ENCODE measurements at regions not wholly inside any gene's neighbourhood (a gene's known extent, or its start where the extent isn't known, plus 50 kb on each side); places are given as distances from the start of the nearest gene placed in this dataset.

DNA sequence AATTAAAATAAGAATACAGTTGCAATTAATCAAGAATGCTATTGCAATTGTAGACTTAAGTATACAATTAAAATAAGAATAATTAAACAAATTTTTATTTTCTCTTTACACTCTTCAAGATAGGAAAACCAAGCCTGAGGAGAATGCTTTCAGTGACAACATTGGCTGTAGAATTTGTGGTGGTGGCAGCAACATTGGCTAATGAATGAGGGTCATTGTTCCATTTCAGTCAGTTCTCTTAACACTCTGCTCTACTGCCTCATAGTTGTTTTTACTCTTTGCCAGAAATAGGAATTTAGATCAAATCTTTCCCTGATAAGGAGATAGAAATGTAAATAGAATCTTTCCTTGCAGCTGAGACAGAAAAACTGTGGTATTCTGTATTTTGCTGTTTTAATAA, 391.6 kb downstream of the PCDH20 start:
- ChIA-PET POLR2A (no interaction called here), CTCF (no interaction called here)

DNA sequence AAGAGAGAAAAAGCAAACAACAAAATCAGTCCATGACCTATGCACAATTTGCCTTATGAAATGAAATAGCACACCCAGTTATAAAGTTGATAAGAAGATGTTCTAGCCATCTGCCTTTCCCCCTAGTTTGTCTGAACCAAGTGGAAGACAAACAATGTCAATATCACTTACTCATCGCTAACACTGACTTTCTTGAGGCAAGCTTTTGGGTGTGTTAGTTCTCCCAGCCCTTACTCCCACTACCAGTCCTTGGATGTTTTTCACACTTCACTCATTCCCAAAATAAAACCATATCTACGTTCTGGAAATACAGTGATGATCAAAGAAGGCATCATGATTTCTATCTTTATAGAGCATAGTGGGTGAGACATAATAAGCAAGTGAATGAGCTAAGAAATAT, 393.8 kb downstream of the PCDH20 start:
- DNase-seq (ENCODE audit: extremely low spot score) = no peak
- CTCF ChIA-PET = no interaction called here
- POLR2A ChIA-PET = no interaction called here
- TF ChIP-seq FOXA1 (IDR thresholded peaks at IDR 0.05) = no peak
- TF ChIP-seq LEF1 (IDR thresholded peaks at IDR 0.05; ENCODE audit: borderline replicate concordance) = no peak
- TF ChIP-seq HDGF (IDR thresholded peaks at IDR 0.05; ENCODE audit: borderline replicate concordance) = no peak
- no peak for TF ChIP-seq ARNT (IDR thresholded peaks at IDR 0.05)
- TF ChIP-seq NFRKB (IDR thresholded peaks at IDR 0.05) = no peak
- no peak for TF ChIP-seq FOXM1 (IDR thresholded peaks at IDR 0.05; ENCODE audit: borderline replicate concordance)
- no peak for TF ChIP-seq SP1 (IDR thresholded peaks at IDR 0.05)
- TF ChIP-seq SUZ12 (IDR thresholded peaks at IDR 0.05) = no peak
- TF ChIP-seq L3MBTL2 (conservative IDR thresholded peaks at IDR 0.05) = no peak

More for the DNA sequence above, 391.6 kb downstream of the PCDH20 start:
- no peak for TF ChIP-seq TARDBP (IDR thresholded peaks at IDR 0.05)
- TF ChIP-seq ARNT (IDR thresholded peaks at IDR 0.05) = no peak
- TF ChIP-seq SP1 (IDR thresholded peaks at IDR 0.05) = no peak
- TF ChIP-seq HDGF (IDR thresholded peaks at IDR 0.05; ENCODE audit: borderline replicate concordance) = no peak
- TF ChIP-seq SUZ12 (IDR thresholded peaks at IDR 0.05) = no peak
- no peak for TF ChIP-seq BHLHE40 (IDR thresholded peaks at IDR 0.05; ENCODE audit: borderline replicate concordance)
- no peak for TF ChIP-seq ELF4 (IDR thresholded peaks at IDR 0.05)
- TF ChIP-seq FOXK2 (IDR thresholded peaks at IDR 0.05) = no peak
- TF ChIP-seq NFRKB (IDR thresholded peaks at IDR 0.05) = no peak
- TF ChIP-seq FOXA1 (IDR thresholded peaks at IDR 0.05) = no peak
- TF ChIP-seq FOXM1 (IDR thresholded peaks at IDR 0.05; ENCODE audit: borderline replicate concordance) = no peak
- no peak for TF ChIP-seq ZNF384 (IDR thresholded peaks at IDR 0.05)
- TF ChIP-seq, protein P1, sequence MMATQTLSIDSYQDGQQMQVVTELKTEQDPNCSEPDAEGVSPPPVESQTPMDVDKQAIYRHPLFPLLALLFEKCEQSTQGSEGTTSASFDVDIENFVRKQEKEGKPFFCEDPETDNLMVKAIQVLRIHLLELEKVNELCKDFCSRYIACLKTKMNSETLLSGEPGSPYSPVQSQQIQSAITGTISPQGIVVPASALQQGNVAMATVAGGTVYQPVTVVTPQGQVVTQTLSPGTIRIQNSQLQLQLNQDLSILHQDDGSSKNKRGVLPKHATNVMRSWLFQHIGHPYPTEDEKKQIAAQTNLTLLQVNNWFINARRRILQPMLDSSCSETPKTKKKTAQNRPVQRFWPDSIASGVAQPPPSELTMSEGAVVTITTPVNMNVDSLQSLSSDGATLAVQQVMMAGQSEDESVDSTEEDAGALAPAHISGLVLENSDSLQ (IDR thresholded peaks at IDR 0.05) = no peak
- no peak for TF ChIP-seq L3MBTL2 (conservative IDR thresholded peaks at IDR 0.05)
- TF ChIP-seq CTBP1 (IDR thresholded peaks at IDR 0.05; ENCODE audit: borderline replicate concordance) = no peak
- TF ChIP-seq LEF1 (IDR thresholded peaks at IDR 0.05; ENCODE audit: borderline replicate concordance) = no peak
- no peak for DNase-seq (ENCODE audit: extremely low spot score)

DNA sequence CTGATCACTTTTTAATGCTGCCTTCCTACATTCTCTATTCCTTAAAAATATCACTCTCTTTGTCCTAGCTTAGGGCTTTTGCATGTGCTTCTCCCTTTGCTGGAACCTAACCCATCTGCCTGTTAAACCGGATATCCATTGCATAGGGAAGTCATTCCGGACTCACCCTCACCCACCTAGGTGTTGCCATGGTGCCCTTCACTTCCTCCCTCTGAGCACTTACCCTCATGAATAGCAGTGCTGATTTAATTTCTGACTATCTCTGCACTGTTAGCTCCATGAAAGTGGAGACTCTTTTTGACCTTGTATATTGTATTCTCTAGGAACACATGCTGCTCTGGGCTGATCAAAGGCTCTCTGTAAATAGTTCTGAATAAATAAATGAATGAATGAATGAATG, 401.9 kb downstream of the PCDH20 start:
- CTCF ChIA-PET = no interaction called here
- POLR2A ChIA-PET = no interaction called here
- DNase-seq (ENCODE audit: extremely low spot score) = no peak
- no peak for TF ChIP-seq ELF4 (IDR thresholded peaks at IDR 0.05)
- no peak for TF ChIP-seq L3MBTL2 (conservative IDR thresholded peaks at IDR 0.05)
- no peak for TF ChIP-seq LEF1 (IDR thresholded peaks at IDR 0.05; ENCODE audit: borderline replicate concordance)
- TF ChIP-seq CTBP1 (IDR thresholded peaks at IDR 0.05; ENCODE audit: borderline replicate concordance) = no peak
- TF ChIP-seq BHLHE40 (IDR thresholded peaks at IDR 0.05; ENCODE audit: borderline replicate concordance) = no peak
- TF ChIP-seq ARNT (IDR thresholded peaks at IDR 0.05) = no peak
- TF ChIP-seq HDGF (IDR thresholded peaks at IDR 0.05; ENCODE audit: borderline replicate concordance) = no peak
- no peak for TF ChIP-seq SP1 (IDR thresholded peaks at IDR 0.05)
- no peak for TF ChIP-seq NFRKB (IDR thresholded peaks at IDR 0.05)
- TF ChIP-seq, protein P1 (IDR thresholded peaks at IDR 0.05) = no peak
- TF ChIP-seq ZNF384 (IDR thresholded peaks at IDR 0.05) = no peak
- TF ChIP-seq SUZ12 (IDR thresholded peaks at IDR 0.05) = no peak

DNA sequence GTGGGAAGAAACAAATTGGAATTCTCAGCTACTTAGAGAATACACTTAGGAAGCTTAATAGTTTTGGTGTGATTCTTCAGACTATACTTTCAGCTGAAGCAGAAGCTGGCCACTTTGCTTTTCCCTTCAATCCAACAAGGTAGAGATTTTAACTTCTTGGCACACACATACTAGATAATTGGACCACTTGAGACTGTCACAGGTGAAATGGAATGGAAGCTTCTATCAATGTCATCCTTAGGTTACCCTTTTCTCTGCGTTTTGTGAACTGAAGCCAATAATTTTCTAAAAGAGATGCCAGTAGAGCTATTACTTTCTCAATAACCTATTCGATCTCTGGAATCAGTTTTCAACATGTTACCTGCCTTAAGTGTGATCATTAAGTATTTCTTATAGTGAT, 405.3 kb downstream of the PCDH20 start:
- POLR2A ChIA-PET = no interaction called here
- TF ChIP-seq ELF4 (IDR thresholded peaks at IDR 0.05) (no peak), ZNF384 (IDR thresholded peaks at IDR 0.05) (no peak), L3MBTL2 (conservative IDR thresholded peaks at IDR 0.05) (no peak), NFRKB (IDR thresholded peaks at IDR 0.05) (no peak), LEF1 (IDR thresholded peaks at IDR 0.05; ENCODE audit: borderline replicate concordance) (no peak), FOXA1 (IDR thresholded peaks at IDR 0.05) (no peak)
- CTCF ChIA-PET = no interaction called here
- no peak for DNase-seq (ENCODE audit: extremely low spot score)

DNA sequence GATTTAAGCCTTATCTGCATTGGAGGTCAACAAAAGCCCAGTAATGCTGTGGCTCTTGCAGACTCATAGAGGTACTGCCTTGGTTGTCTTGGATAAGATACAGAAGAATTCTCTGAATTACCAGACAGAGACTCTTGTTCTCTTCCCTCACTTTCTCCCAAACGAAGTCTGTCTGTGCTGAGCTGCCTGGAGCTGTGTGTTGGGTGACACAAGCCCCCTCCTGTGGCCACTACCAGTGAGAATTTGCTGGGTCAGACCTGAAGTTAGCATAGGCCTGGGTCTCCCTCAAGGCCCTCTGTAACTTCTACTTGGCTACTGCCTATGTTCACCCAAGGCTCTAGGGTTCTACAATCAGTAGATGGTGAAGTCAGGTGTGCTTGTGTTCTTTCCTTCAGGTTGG, 413.0 kb downstream of the PCDH20 start:
- no peak for TF ChIP-seq L3MBTL2 (conservative IDR thresholded peaks at IDR 0.05)
- TF ChIP-seq ZNF384 (IDR thresholded peaks at IDR 0.05) = no peak
- TF ChIP-seq NFRKB (IDR thresholded peaks at IDR 0.05) = no peak
- TF ChIP-seq, protein P1 (IDR thresholded peaks at IDR 0.05) = no peak
- no peak for TF ChIP-seq LEF1 (IDR thresholded peaks at IDR 0.05; ENCODE audit: borderline replicate concordance)
- no peak for TF ChIP-seq TARDBP (IDR thresholded peaks at IDR 0.05)
- TF ChIP-seq ARNT (IDR thresholded peaks at IDR 0.05) = no peak
- TF ChIP-seq FOXM1 (IDR thresholded peaks at IDR 0.05; ENCODE audit: borderline replicate concordance) = no peak
- no peak for TF ChIP-seq ELF4 (IDR thresholded peaks at IDR 0.05)
- no peak for TF ChIP-seq FOXA1 (IDR thresholded peaks at IDR 0.05)
- no peak for TF ChIP-seq FOXK2 (IDR thresholded peaks at IDR 0.05)
- TF ChIP-seq CTBP1 (IDR thresholded peaks at IDR 0.05; ENCODE audit: borderline replicate concordance) = no peak
- no peak for DNase-seq (ENCODE audit: extremely low spot score)
- ChIA-PET CTCF (no interaction called here), POLR2A (no interaction called here)

DNA sequence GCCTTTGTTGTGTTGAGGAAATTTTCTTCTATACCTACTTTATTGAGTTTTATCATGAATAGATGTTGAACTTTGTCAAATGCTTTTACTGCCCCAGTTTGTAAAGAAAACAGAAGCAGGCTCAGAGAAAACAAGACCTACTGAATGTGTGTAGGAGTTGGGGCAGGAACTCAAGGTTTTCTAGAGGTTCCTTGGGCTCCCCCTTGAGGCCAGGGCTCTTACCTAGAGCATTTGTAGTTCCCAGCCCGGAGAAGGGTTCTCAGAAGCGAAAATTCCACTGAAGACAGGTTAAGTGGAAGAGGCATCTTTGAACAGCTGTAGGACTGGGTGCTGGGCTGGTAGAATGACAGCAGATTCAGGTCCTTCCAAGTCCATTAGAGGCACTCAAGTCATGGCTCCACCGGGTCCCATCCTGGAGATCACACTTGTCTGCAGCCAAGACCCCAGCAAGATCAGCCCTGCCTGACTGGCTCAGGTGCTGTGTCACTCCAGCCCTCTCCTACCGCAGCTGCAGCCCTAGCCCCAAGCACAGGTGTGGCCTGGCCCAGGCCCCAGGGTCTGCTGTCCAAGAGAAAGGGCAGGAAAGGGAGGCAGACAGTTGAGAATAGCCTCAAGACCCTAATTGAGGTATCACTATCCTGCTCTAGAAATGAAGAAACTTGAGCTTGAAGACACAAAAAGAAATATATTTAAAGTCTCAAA, 425.5 kb downstream of the PCDH20 start:
- ChIA-PET CTCF (no interaction called here), POLR2A (no interaction called here)
- peak; percentile 12 for DNase-seq (ENCODE audit: extremely low spot score)
- TF ChIP-seq ELF4 (IDR thresholded peaks at IDR 0.05) = no peak
- TF ChIP-seq LEF1 (IDR thresholded peaks at IDR 0.05; ENCODE audit: borderline replicate concordance) = no peak
- TF ChIP-seq L3MBTL2 (conservative IDR thresholded peaks at IDR 0.05) = no peak
- TF ChIP-seq, protein P1 (IDR thresholded peaks at IDR 0.05) = no peak
- TF ChIP-seq BHLHE40 (IDR thresholded peaks at IDR 0.05; ENCODE audit: borderline replicate concordance) = no peak
- TF ChIP-seq CTBP1 (IDR thresholded peaks at IDR 0.05; ENCODE audit: borderline replicate concordance) = no peak
- TF ChIP-seq SP1 (IDR thresholded peaks at IDR 0.05) = no peak
- TF ChIP-seq NFRKB (IDR thresholded peaks at IDR 0.05) = no peak
- no peak for TF ChIP-seq HDGF (IDR thresholded peaks at IDR 0.05; ENCODE audit: borderline replicate concordance)
- TF ChIP-seq FOXK2 (IDR thresholded peaks at IDR 0.05) = no peak
- TF ChIP-seq ARNT (IDR thresholded peaks at IDR 0.05) = no peak
- no peak for TF ChIP-seq FOXM1 (IDR thresholded peaks at IDR 0.05; ENCODE audit: borderline replicate concordance)
- no peak for TF ChIP-seq ZNF384 (IDR thresholded peaks at IDR 0.05)
